Effector memory CD8-positive, alpha-beta T cell (primary cell): ENCODE measurements at regions not wholly inside any gene's neighbourhood (a gene's known extent, or its start where the extent isn't known, plus 50 kb on each side); places are given as distances from the start of the nearest gene placed in this dataset.
A peak's percentile ranks its signal among the peaks of the same experiment; 100 is the strongest.
"Not testable (repeated sequence)": the region's sequence is repeated elsewhere in the genome, so short reads cannot be mapped to it uniquely, and the experiment has no call there.

ENCODE experiments used
- ATAC-seq: fragments of 150-1000 bp; cut with Tn5 transposase; replicated peaks from 2 replicates; pipeline ENCODE4 v1.10.0; 2021; ENCODE audit warnings: mild to moderate bottlenecking, moderate library complexity
- DNase-seq, 3 experiments: peaks; one replicate each; pipeline ENCODE4 v3.0.0; 2021
- H3K27ac Mint-ChIP-seq, 2 donors: one replicate each; pipeline ENCODE4 v1.8.0; 2022; ENCODE audit warnings: mild to moderate bottlenecking in 2 of 2, mixed read lengths in 2 of 2, moderate library complexity in 2 of 2
- H3K27me3 Mint-ChIP-seq, 2 donors: one replicate each; pipeline ENCODE4 v1.8.0; 2022; ENCODE audit warnings: mixed read lengths in 2 of 2
- H3K36me3 Mint-ChIP-seq: one replicate; pipeline ENCODE4 v1.8.0; 2022; ENCODE audit warnings: mild to moderate bottlenecking, moderate library complexity, mixed read lengths; ENCODE audit not compliant: insufficient read depth
- H3K4me1 Mint-ChIP-seq, 2 donors: one replicate each; pipeline ENCODE4 v1.8.0; 2022; ENCODE audit warnings: low read depth in 2 of 2, mixed read lengths in 2 of 2
- H3K4me3 Mint-ChIP-seq, 2 donors: one replicate each; pipeline ENCODE4 v1.8.0; 2022; ENCODE audit warnings: mild to moderate bottlenecking in 2 of 2, mixed read lengths in 2 of 2, moderate library complexity in 2 of 2
- H3K9me3 Mint-ChIP-seq, 2 donors: one replicate each; pipeline ENCODE4 v1.8.0; 2022; ENCODE audit warnings: mixed read lengths in 2 of 2

- Mint-ChIP-seq H3K36me3 (no peaks in the 10 kb centered on the region), H3K4me1 (no peaks in the 10 kb centered on the region), H3K9me3 (peaks cover 5 to 7% of the 10 kb centered on the region in 2 donors), H3K4me3 (no peak overlapping the region), H3K27ac (no peak overlapping the region), H3K27me3 (no peaks in the 10 kb centered on the region)
- DNase-seq (no peak), ATAC-seq (no peak)
Observed at GRCh38 chr5:24215114-24215513, 429.7 kb downstream of the CDH10 start.

DNA sequence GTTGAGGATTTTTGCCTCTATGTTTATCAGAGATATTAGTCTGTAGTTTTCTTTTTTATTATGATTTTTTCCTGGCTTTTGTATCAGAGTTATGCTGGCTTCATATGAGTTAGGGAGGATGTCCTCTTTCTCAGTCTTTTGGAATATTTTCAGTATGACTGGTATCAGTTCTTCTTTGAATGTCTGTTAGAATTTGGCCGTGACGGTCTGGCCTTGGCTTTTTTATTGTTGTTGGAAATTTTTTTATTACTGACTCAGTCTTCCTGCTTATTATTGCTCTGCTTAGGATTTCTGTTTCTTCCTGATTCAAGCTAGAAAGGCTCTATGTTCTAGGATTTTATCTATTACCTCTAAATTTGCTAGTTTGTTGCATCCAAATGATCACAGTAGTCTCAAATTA lies 421.9 kb downstream of the CDH10 start:
- DNase-seq (no peak), ATAC-seq (no peak)
- Mint-ChIP-seq H3K36me3 (no peaks in the 10 kb centered on the region), H3K4me1 (no peaks in the 10 kb centered on the region), H3K27me3 (no peaks in the 10 kb centered on the region), H3K9me3 (peaks cover 6 to 26% of the 10 kb centered on the region in 2 donors), H3K27ac (no peak overlapping the region), H3K4me3 (no peak overlapping the region)

GRCh38 chr5:24225051-24225450 lies 419.7 kb downstream of the CDH10 start:
- H3K36me3 Mint-ChIP-seq, result no peaks in the 10 kb centered on the region

DNA sequence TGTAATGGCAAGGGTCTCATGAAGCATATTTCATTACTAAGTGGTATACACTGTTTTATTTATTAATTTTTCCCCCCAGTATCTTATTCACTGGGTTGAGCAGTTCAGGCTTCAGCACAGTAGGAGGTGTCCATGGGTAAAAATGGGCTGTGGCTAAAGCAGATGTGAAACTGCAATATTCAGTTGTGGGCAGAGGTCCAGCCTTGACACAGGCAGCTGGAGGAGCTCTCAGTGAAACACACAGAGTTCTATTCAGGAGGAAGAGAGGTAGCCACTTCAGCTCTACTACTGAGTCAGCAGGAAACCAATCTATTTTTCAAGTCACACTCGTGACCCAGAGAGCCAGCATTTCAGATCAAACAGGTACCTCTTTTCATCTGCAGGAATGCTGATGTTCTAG lies 418.3 kb downstream of the CDH10 start:
- ATAC-seq (no peak), DNase-seq (no peak)
- no peaks in the 10 kb centered on the region for H3K27me3 Mint-ChIP-seq
- no peaks in the 10 kb centered on the region for H3K36me3 Mint-ChIP-seq
- no peaks in the 10 kb centered on the region for H3K4me1 Mint-ChIP-seq
- peaks cover 5 to 21% of the 10 kb centered on the region in 2 donors for H3K9me3 Mint-ChIP-seq
- no peak overlapping the region for H3K27ac Mint-ChIP-seq
- no peak overlapping the region for H3K4me3 Mint-ChIP-seq

More at GRCh38 chr5:24225051-24225450, 419.7 kb downstream of the CDH10 start:
- Mint-ChIP-seq H3K4me3 (no peak overlapping the region), H3K27ac (no peak overlapping the region), H3K27me3 (no peaks in the 10 kb centered on the region), H3K9me3 (peaks cover 5 to 21% of the 10 kb centered on the region in 2 donors), H3K4me1 (no peaks in the 10 kb centered on the region)
- ATAC-seq (no peak), DNase-seq (no peak)

DNA sequence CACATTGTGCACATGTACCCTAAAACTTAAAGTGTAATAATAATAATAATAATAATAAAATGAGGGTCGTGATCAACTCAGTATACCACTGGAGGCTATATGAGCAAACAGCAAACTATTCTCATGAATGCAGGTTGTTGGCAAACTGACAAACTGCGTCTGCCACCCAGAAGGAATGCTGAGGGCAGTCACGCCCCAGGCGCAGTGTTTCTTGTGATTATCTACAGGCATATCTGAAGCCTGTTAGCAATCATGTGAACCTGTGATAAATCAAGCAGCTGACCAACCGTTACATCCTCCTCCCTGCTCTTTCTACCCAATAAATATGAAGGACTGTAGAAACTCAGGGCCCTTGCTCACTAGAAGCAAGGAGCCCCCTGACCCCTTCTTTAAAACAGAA lies 416.9 kb downstream of the CDH10 start:
- peaks cover 5 to 27% of the 10 kb centered on the region in 2 donors for H3K9me3 Mint-ChIP-seq
- H3K4me1 Mint-ChIP-seq, H3K36me3 Mint-ChIP-seq, H3K27me3 Mint-ChIP-seq, DNase-seq, H3K27ac Mint-ChIP-seq, H3K4me3 Mint-ChIP-seq, ATAC-seq: not testable (repeated sequence)

DNA sequence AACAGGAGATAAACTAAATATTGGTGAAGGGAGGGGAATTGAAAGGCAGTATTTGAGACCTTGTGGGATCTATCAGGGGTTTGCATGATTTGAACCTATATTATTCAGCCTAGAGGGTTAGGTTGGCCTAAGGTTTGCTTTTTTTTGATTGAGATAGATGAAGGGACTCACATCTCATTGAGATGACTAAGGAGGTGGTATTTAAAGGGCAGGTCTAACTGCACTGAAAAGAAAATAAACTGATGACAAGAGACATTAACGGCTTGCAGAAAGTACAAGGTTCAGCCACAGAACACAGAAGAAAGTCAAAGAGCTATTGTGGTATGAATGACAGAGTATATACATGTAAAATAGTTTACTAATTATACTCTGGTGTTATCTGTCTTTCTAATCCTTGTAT lies 412.7 kb downstream of the CDH10 start:
- Mint-ChIP-seq H3K9me3 (peaks cover 5 to 6% of the 10 kb centered on the region in 2 donors), H3K4me3 (no peak overlapping the region), H3K4me1 (no peaks in the 10 kb centered on the region), H3K27ac (no peak overlapping the region), H3K36me3 (no peaks in the 10 kb centered on the region), H3K27me3 (no peaks in the 10 kb centered on the region)
- no peak for DNase-seq
- no peak for ATAC-seq

- H3K9me3 Mint-ChIP-seq, result peaks cover 2 to 6% of the 10 kb centered on the region in 2 donors
- no peaks in the 10 kb centered on the region for H3K4me1 Mint-ChIP-seq
- H3K27me3 Mint-ChIP-seq, result no peaks in the 10 kb centered on the region
- H3K36me3 Mint-ChIP-seq, result no peaks in the 10 kb centered on the region
- H3K27ac Mint-ChIP-seq, result no peak overlapping the region
- H3K4me3 Mint-ChIP-seq, result no peak overlapping the region
- ATAC-seq, result peak; percentile 31
- DNase-seq, result no peak
Observed at GRCh38 chr5:24232929-24233498, 411.8 kb downstream of the CDH10 start.

GRCh38 chr5:24235946-24236345 lies 408.8 kb downstream of the CDH10 start:
- H3K27ac Mint-ChIP-seq, result no peak overlapping the region
- H3K36me3 Mint-ChIP-seq, result no peaks in the 10 kb centered on the region
- DNase-seq (no peak), ATAC-seq (no peak)
- H3K4me1 Mint-ChIP-seq, result no peaks in the 10 kb centered on the region
- H3K27me3 Mint-ChIP-seq, result no peaks in the 10 kb centered on the region
- peaks cover 4 to 6% of the 10 kb centered on the region in 2 donors for H3K9me3 Mint-ChIP-seq
- no peak overlapping the region for H3K4me3 Mint-ChIP-seq

DNA sequence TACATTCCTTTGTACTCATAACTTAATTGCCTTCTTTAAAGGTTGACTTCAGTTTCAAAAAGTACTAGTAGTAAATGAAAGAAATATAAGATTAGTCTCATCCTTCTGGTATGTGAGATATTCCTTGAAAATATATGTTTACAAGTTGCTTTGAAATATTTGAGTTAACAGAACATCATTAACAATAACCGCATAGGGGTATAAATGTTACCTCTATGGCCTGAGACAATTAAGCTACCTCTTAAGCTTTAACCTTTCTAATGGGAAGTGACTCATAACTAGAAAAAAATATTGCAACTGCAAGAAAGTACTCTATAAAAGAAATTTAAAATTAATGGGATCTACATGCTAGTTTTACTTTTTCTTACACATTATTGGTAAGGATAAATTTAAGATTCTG lies 399.0 kb downstream of the CDH10 start:
- ATAC-seq (no peak), DNase-seq (no peak)
- no peaks in the 10 kb centered on the region for H3K4me1 Mint-ChIP-seq
- H3K36me3 Mint-ChIP-seq, result no peaks in the 10 kb centered on the region
- H3K4me3 Mint-ChIP-seq, result no peak overlapping the region
- no peak overlapping the region for H3K27ac Mint-ChIP-seq
- no peaks in the 10 kb centered on the region for H3K27me3 Mint-ChIP-seq
- peaks cover 9 to 18% of the 10 kb centered on the region in 2 donors for H3K9me3 Mint-ChIP-seq

GRCh38 chr5:24264547-24264946 lies 380.2 kb downstream of the CDH10 start:
- no peaks in the 10 kb centered on the region for H3K4me1 Mint-ChIP-seq
- no peaks in the 10 kb centered on the region for H3K27me3 Mint-ChIP-seq
- no peak for ATAC-seq

GRCh38 chr5:24265306-24265705 lies 379.5 kb downstream of the CDH10 start:
- Mint-ChIP-seq H3K36me3 (no peaks in the 10 kb centered on the region), H3K27me3 (no peaks in the 10 kb centered on the region), H3K9me3 (peaks cover 0 to 3% of the 10 kb centered on the region in 2 donors), H3K4me3 (no peak overlapping the region), H3K4me1 (no peaks in the 10 kb centered on the region), H3K27ac (no peak overlapping the region)
- ATAC-seq, result no peak
- no peak for DNase-seq

More at GRCh38 chr5:24264547-24264946, 380.2 kb downstream of the CDH10 start:
- no peaks in the 10 kb centered on the region for H3K36me3 Mint-ChIP-seq
- H3K4me3 Mint-ChIP-seq, result peak overlapping the region in 1 of 2 donors; percentile 47
- peak overlapping the region in 1 of 2 donors; percentile 47 for H3K27ac Mint-ChIP-seq
- peaks cover 0 to 3% of the 10 kb centered on the region in 2 donors for H3K9me3 Mint-ChIP-seq
- DNase-seq, result no peak

DNA sequence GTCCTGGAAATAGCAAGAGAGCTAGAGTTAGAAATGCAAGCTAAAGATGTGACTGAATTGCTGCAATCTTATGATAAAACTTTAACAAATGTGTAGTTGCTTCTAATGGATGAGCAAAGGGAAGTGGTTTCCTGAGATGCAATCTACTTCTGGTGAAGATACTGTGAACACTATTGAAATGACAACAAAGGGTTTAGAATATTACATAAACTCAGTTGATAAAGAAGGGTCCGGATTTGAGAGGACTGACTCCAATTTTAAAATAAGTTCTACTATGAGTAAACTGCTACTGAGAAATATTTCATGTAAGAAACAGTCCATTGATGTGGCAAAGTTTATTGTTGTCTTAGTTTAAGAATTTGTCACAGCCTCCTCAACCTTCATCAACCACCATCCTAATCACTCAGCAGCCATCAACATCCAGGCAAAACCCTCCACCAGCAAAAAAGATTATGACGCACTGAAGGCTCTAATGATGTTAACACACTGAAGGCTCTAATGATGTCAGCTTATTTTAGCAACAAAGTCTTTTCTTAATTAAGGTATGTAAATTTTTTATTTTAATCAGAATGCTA lies 376.2 kb downstream of the CDH10 start:
- DNase-seq, result no peak
- ATAC-seq, result peak; percentile 43
- H3K27ac Mint-ChIP-seq, result peak overlapping the region; percentile 20 to 44
- H3K4me1 Mint-ChIP-seq, result peaks cover 0 to 2% of the 10 kb centered on the region in 2 donors
- no peaks in the 10 kb centered on the region for H3K27me3 Mint-ChIP-seq
- H3K9me3 Mint-ChIP-seq, result peaks cover 7 to 8% of the 10 kb centered on the region in 2 donors
- H3K36me3 Mint-ChIP-seq, result no peaks in the 10 kb centered on the region
- H3K4me3 Mint-ChIP-seq, result peak overlapping the region in 1 of 2 donors; percentile 29

GRCh38 chr5:24271702-24272118 lies 373.1 kb downstream of the CDH10 start:
- not testable (repeated sequence) for ATAC-seq, DNase-seq, H3K36me3 Mint-ChIP-seq, H3K9me3 Mint-ChIP-seq, H3K27me3 Mint-ChIP-seq, H3K4me1 Mint-ChIP-seq
- Mint-ChIP-seq H3K4me3 (peak overlapping the region in 1 of 2 donors; percentile 60), H3K27ac (peak overlapping the region in 1 of 2 donors; percentile 46)

- peak in 2 of 3 experiments; percentile 14 to 15 for DNase-seq
- peak overlapping the region in 1 of 2 donors; percentile 58 for H3K4me3 Mint-ChIP-seq
- H3K27ac Mint-ChIP-seq, result peak overlapping the region; percentile 89 to 92
- peaks cover 0 to 2% of the 10 kb centered on the region in 2 donors for H3K4me1 Mint-ChIP-seq
- H3K36me3 Mint-ChIP-seq, result no peaks in the 10 kb centered on the region
- H3K27me3 Mint-ChIP-seq, result no peaks in the 10 kb centered on the region
- ATAC-seq, result peak; percentile 90
- peaks cover 5 to 7% of the 10 kb centered on the region in 2 donors for H3K9me3 Mint-ChIP-seq
Observed at GRCh38 chr5:24272741-24273140, 372.0 kb downstream of the CDH10 start.
